HG03571 (cell line): ENCODE measurements at regions not wholly inside any gene's neighbourhood (a gene's known extent, or its start where the extent isn't known, plus 50 kb on each side); places are given as distances from the start of the nearest gene placed in this dataset.
"Not testable (repeated sequence)": the region's sequence is repeated elsewhere in the genome, so short reads cannot be mapped to it uniquely, and the experiment has no call there.

Source experiments
- ATAC-seq: cut with Tn5 transposase; IDR thresholded peaks from one replicate; pipeline ENCODE4 v1.9.1; 2021; ENCODE audit not compliant: unreplicated experiment

- not testable (repeated sequence) for ATAC-seq
These were observed 83.9 kb upstream of the FRG2C start for GRCh38 chr3:75579981-75580782.

DNA sequence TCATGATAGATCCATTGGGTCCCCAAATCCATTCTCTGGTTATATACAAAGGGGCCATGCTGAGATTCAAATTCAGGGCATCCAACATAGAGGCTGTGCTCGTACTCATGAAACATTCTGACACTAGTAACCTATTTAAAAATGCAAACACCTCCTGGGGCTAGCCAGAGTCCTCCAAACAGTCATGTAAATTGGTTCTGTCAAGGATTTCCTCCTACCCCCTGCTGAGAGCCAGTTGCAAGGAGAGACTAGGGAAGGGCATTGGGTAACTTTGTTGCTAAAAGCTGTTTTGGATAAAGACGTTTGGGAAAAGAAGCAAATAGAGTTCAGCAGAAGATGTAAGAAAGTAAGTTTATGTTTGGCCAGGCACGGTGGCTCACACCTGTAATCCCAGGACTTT, 81.6 kb upstream of the FRG2C start:
- ATAC-seq, result not testable (repeated sequence)

DNA sequence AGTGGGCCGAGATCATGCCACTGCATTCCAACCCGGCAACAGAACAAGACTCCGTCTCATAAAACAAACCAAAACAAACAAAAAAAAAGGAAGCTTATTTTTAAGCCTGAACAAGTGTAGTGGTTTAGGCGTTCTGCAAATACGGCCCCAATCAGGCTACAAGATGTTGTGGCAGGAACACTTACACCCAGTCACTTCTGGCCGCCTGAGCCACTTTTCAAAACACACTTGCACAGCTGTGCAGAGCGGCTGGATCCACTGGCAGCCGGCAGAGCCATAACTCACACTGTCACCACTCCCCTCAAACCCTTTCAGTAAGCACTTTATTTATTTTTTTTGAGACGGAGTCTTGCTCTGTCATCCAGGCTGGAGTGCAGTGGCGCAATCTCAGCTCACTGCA, 81.0 kb upstream of the FRG2C start:
- ATAC-seq, result not testable (repeated sequence)

GRCh38 chr3:75587695-75588094, 76.4 kb upstream of the FRG2C start:
- ATAC-seq, result not testable (repeated sequence)

- ATAC-seq, result not testable (repeated sequence)
These were observed 73.7 kb upstream of the FRG2C start for GRCh38 chr3:75590382-75590781.

- ATAC-seq, result not testable (repeated sequence)
These were observed 59.7 kb upstream of the FRG2C start for GRCh38 chr3:75604286-75604934.

- ATAC-seq, result not testable (repeated sequence)
These were observed 56.1 kb upstream of the FRG2C start for GRCh38 chr3:75607996-75608395.

GRCh38 chr3:75609598-75609997, 54.5 kb upstream of the FRG2C start:
- not testable (repeated sequence) for ATAC-seq

DNA sequence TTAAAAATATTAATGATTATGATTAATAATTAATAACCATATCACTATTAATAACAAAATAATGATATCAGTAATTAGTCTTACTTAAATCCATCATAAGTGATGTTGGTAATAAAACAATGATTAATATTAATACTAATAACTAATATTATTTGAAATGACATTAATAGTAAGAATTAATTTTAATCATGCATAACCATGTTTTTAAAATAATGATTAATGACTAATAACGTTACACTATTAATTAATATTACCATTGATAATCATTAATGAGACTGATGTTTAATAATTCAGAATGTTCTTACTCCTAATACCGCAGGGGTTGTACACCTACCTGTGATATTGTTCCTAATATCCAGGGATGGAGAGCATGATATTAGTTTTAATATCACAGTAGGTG, 53.4 kb upstream of the FRG2C start:
- no peak for ATAC-seq

- not testable (repeated sequence) for ATAC-seq
These were observed 52.2 kb upstream of the FRG2C start for GRCh38 chr3:75611724-75612460.
